ENCODE measurements at regions not wholly inside any gene's neighbourhood (a gene's known extent, or its start where the extent isn't known, plus 50 kb on each side); places are given as distances from the start of the nearest gene placed in this dataset.

- Mint-ChIP-seq H3K27ac (ENCODE audit: unreplicated experiment) (no peak overlapping the region), H3K4me1 (ENCODE audit: low read depth, unreplicated experiment) (peaks cover 2% of the 10 kb centered on the region), H3K9me3 (ENCODE audit: unreplicated experiment) (no peaks in the 10 kb centered on the region), H3K4me3 (ENCODE audit: unreplicated experiment) (no peak overlapping the region), H3K36me3 (ENCODE audit: unreplicated experiment) (no peaks in the 10 kb centered on the region), H3K27me3 (ENCODE audit: unreplicated experiment) (no peaks in the 10 kb centered on the region)
- no peak for DNase-seq
- TF ChIP-seq, protein P1, sequence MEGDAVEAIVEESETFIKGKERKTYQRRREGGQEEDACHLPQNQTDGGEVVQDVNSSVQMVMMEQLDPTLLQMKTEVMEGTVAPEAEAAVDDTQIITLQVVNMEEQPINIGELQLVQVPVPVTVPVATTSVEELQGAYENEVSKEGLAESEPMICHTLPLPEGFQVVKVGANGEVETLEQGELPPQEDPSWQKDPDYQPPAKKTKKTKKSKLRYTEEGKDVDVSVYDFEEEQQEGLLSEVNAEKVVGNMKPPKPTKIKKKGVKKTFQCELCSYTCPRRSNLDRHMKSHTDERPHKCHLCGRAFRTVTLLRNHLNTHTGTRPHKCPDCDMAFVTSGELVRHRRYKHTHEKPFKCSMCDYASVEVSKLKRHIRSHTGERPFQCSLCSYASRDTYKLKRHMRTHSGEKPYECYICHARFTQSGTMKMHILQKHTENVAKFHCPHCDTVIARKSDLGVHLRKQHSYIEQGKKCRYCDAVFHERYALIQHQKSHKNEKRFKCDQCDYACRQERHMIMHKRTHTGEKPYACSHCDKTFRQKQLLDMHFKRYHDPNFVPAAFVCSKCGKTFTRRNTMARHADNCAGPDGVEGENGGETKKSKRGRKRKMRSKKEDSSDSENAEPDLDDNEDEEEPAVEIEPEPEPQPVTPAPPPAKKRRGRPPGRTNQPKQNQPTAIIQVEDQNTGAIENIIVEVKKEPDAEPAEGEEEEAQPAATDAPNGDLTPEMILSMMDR (IDR thresholded peaks at IDR 0.05; ENCODE audit: partially characterized antibody, unreplicated experiment): no peak
These were observed 498.1 kb downstream of the NPIPA7 start for GRCh38 chr16:16877061-16877460.

GRCh38 chr16:16879567-16880251, 500.8 kb downstream of the NPIPA7 start:
- H3K36me3 Mint-ChIP-seq (ENCODE audit: unreplicated experiment): no peaks in the 10 kb centered on the region
- H3K27ac Mint-ChIP-seq (ENCODE audit: unreplicated experiment): no peak overlapping the region
- peaks cover 2% of the 10 kb centered on the region for H3K4me1 Mint-ChIP-seq (ENCODE audit: low read depth, unreplicated experiment)
- TF ChIP-seq, protein P1 (IDR thresholded peaks at IDR 0.05; ENCODE audit: partially characterized antibody, unreplicated experiment): no peak
- H3K9me3 Mint-ChIP-seq (ENCODE audit: unreplicated experiment): no peaks in the 10 kb centered on the region
- no peak overlapping the region for H3K4me3 Mint-ChIP-seq (ENCODE audit: unreplicated experiment)
- H3K27me3 Mint-ChIP-seq (ENCODE audit: unreplicated experiment): no peaks in the 10 kb centered on the region
- DNase-seq: no peak

DNA sequence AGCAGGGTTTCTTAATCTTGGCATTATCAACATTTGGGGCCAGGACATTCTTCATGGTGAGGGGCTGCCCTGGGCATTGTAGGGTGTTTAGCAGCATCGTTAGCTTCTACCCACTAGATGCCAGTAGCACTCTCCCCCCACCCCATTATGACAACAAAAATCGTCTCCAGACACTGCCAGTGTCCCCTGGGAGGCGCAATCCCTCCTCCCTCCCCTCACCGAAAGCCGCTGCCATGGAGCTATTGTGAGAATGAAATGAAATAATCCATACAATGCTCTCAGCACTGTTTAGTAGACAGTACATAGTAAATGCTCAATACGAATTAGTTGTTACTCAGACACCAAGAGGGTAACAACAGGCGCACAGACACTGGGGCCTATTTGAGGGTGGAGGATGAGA, 502.9 kb downstream of the NPIPA7 start:
- peak; percentile 26 for DNase-seq
- H3K27ac Mint-ChIP-seq (ENCODE audit: unreplicated experiment): no peak overlapping the region
- H3K27me3 Mint-ChIP-seq (ENCODE audit: unreplicated experiment): no peaks in the 10 kb centered on the region
- TF ChIP-seq, protein P1 (IDR thresholded peaks at IDR 0.05; ENCODE audit: partially characterized antibody, unreplicated experiment): no peak
- H3K4me1 Mint-ChIP-seq (ENCODE audit: low read depth, unreplicated experiment): no peaks in the 10 kb centered on the region
- H3K36me3 Mint-ChIP-seq (ENCODE audit: unreplicated experiment): no peaks in the 10 kb centered on the region
- no peak overlapping the region for H3K4me3 Mint-ChIP-seq (ENCODE audit: unreplicated experiment)
- H3K9me3 Mint-ChIP-seq (ENCODE audit: unreplicated experiment): no peaks in the 10 kb centered on the region

DNA sequence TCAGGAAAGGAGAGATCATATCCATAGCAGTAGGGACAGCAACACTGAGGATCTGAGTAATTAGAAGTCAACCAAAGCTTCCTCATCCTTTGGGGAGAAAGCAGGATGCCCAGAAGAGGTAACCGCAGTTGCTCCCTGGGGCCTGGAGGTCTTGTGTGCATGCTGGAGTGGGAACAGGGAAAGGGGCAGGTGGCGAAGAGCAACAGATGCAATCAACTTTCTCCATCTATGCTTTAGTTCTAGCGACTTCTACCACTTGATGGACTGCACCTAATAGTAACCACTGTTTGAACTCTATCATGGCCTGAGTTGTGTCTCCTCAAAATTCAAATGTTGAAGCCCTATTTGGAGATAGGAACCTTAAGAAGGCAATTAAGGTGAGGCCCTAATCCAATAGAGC, 503.8 kb downstream of the NPIPA7 start:
- H3K27me3 Mint-ChIP-seq (ENCODE audit: unreplicated experiment): no peaks in the 10 kb centered on the region
- no peaks in the 10 kb centered on the region for H3K4me1 Mint-ChIP-seq (ENCODE audit: low read depth, unreplicated experiment)
- no peak overlapping the region for H3K27ac Mint-ChIP-seq (ENCODE audit: unreplicated experiment)
- H3K4me3 Mint-ChIP-seq (ENCODE audit: unreplicated experiment): no peak overlapping the region
- no peaks in the 10 kb centered on the region for H3K36me3 Mint-ChIP-seq (ENCODE audit: unreplicated experiment)
- H3K9me3 Mint-ChIP-seq (ENCODE audit: unreplicated experiment): no peaks in the 10 kb centered on the region
- TF ChIP-seq, protein P1 (IDR thresholded peaks at IDR 0.05; ENCODE audit: partially characterized antibody, unreplicated experiment): no peak
- DNase-seq: no peak

GRCh38 chr16:16884451-16884850, 505.5 kb downstream of the NPIPA7 start:
- H3K36me3 Mint-ChIP-seq (ENCODE audit: unreplicated experiment): no peaks in the 10 kb centered on the region

More at GRCh38 chr16:16884451-16884850, 505.5 kb downstream of the NPIPA7 start:
- no peak overlapping the region for H3K27ac Mint-ChIP-seq (ENCODE audit: unreplicated experiment)
- no peak for DNase-seq
- no peaks in the 10 kb centered on the region for H3K4me1 Mint-ChIP-seq (ENCODE audit: low read depth, unreplicated experiment)
- no peaks in the 10 kb centered on the region for H3K9me3 Mint-ChIP-seq (ENCODE audit: unreplicated experiment)
- no peaks in the 10 kb centered on the region for H3K27me3 Mint-ChIP-seq (ENCODE audit: unreplicated experiment)
- no peak overlapping the region for H3K4me3 Mint-ChIP-seq (ENCODE audit: unreplicated experiment)
- TF ChIP-seq, protein P1 (IDR thresholded peaks at IDR 0.05; ENCODE audit: partially characterized antibody, unreplicated experiment): no peak
